Epithelial cell of prostate (primary cell): ENCODE measurements at regions not wholly inside any gene's neighbourhood (a gene's known extent, or its start where the extent isn't known, plus 50 kb on each side); places are given as distances from the start of the nearest gene placed in this dataset.

Source experiments
- DNase-seq: peaks from one replicate; pipeline ENCODE4 v3.0.0-alpha.2; 2011; ENCODE audit warnings: low read depth, low spot score
- H3K27ac ChIP-seq: fragments of 450-650 bp; 2 replicates; pipeline ENCODE4 v1.5.1; 2017; ENCODE audit warnings: mild to moderate bottlenecking

- no peak overlapping the region for H3K27ac ChIP-seq
- no peak for DNase-seq
Measured at GRCh38 chr3:161555320-161555719, 58.7 kb downstream of the OTOL1 start.

DNA sequence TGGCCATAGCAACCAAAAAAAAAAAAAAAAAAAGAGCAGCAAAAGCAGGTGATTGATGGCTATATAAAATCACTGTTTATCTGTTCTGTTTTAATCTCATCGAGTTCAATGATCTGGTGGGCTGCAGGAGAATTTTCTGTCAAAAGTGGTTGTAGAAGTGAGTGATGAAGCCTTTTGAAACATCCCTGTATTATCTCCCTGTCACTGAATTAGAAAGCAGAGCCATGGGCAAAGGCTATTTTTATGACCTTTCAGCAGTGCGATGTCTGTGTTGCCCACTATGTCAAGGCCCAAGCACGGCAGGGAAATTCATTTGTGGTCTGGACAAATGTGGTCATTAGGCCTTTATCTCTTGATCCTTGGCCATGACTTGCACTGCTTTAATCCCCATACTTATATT, 59.9 kb downstream of the OTOL1 start:
- no peak for DNase-seq
- H3K27ac ChIP-seq = no peak overlapping the region

DNA sequence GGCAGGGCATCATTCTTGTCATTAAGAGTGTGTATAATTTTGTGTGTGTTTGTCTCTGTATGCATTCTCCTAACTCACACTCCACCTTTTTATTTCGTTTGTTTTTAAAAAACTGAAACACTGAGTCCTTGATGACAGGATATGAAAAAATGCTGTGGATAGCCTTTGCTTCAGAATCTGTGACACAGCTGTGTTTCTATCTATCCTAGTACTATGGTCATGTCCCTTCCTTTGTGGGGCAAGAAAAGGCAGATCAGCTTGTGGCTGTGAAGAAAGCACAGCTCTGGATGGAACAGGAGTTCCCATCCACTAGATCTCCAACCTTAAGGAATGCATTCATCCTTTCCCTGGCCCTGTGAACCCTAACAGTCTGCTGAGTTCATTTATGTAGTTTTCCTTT, 60.3 kb downstream of the OTOL1 start:
- no peak overlapping the region for H3K27ac ChIP-seq
- no peak for DNase-seq

GRCh38 chr3:161557445-161558150, 61.0 kb downstream of the OTOL1 start:
- DNase-seq = no peak

GRCh38 chr3:161558236-161558635, 61.6 kb downstream of the OTOL1 start:
- DNase-seq = no peak
- H3K27ac ChIP-seq = no peak overlapping the region

More at GRCh38 chr3:161557445-161558150, 61.0 kb downstream of the OTOL1 start:
- no peak overlapping the region for H3K27ac ChIP-seq

DNA sequence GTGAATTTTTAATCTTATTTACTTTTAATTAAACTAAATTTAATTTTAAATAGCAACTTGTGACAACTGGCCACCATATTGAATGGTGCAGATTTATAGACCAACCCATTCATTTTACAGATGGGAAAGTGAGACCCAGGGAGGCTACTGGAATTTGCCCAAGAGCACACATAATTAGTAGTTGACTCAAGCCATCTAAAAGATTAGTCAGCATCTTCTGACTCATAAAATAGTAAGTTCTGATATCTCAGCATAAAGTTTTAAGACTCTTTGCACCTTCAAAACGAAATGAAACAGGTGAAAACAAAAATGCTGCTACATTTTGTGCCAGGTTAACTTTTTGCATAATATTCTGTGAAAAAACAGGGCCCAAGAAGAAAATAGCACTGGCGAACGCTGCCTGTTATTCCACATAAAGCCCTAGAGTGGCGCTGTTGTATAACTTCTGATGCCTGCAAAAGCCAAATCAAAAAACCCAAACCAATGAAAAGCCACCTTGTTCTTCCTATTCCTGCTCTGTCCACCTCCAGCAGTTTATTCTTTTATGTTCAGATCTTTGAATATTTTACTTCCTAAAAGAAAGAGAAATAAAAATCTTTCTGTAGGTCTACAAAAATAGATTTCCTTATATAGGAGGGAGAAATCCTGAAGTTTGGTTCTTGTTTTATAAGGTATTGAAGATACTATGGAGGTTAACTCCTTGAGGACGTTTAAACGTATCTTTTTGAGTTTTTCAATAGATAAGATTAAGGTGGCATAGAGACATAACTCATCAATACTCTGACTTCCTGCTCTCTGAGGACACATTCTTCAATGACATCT, 62.8 kb downstream of the OTOL1 start:
- DNase-seq = no peak
- H3K27ac ChIP-seq = no peak overlapping the region

DNA sequence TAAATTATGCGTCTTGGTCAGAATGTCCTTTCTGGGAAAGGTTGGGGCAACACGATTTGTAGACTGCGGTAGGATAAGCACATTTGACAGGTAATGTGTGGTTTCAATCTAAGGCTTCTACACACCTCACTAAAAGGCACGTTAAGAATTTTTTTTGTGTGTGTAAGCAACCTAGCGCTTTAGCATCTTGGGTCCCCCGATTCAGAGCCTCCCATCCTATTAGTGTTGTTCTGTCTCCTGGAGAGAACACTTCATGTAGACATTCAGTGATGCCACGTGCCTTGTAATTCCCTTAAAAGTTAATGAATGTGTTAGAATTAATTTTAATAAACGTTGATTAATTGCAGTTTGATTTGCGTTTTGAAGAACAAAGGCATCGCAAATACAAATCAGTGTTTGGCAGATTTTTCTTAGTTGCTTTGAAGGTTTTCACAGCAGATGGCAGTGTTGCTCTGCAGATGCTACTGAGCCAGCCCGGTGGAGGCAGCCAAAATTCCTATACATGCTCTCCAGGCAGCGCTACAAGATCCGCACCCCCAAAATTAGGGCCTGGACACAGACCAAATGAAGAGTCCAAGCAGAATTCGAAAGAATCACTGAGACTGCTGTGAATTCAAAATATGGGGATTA, 63.5 kb downstream of the OTOL1 start:
- H3K27ac ChIP-seq = no peak overlapping the region
- no peak for DNase-seq

DNA sequence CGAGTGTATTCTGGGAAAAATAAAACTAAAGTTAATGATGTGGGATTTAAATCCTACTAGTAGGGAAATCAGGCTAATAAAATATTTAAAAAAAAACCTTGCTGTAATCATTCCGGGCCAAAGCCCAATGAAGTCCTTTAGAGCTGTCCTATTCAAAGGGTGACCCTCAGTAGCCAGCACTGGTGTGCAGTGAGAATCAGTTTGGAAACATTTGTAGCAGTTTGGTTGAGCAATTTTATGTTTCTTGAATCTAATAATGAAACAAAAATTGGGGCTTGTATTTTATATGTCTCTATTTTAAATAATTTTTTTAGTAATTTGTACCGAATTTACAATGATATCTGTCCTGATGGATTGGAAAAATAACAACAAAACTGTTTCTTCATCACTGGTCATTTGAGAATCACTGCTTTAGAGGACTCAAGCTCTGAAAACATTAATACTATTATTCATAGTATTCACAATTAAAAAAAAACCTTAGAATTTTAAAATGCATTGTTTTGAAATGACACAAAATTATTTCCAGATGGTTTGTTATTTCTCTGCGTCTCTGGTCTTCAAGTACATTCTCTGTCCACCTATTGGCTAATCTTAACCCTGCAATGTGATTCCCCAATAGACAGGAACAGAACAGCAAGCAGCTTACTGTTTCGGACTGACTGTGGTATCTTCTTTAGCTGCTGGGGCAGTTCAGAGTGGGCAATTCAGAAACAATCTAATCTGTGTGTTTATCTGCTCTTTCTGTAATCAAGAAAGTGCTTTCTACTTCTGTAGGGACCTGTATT, 71.2 kb downstream of the OTOL1 start:
- H3K27ac ChIP-seq = no peak overlapping the region
- DNase-seq = no peak

- no peak for DNase-seq
- H3K27ac ChIP-seq = no peak overlapping the region
Measured at GRCh38 chr3:161568671-161569070, 72.1 kb downstream of the OTOL1 start.

DNA sequence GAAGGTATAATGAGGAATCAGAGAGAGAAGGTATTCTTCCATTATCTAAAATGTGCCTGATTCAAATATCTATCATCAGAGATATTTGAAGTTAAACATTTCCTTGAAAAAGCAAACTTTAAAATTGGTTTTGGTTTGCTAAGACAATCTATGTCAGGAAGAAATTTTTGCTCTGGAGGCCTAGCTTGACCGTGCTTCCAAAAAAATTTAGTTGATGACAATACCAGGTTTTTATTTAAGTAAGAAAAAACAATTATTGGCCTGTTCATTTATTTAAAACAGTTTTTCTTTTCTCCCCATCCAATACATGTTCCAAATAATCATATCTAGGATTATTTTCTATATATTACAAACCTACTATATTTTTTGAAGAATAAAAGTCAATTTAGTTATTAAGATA, 75.3 kb downstream of the OTOL1 start:
- DNase-seq = no peak
- H3K27ac ChIP-seq = no peak overlapping the region

DNA sequence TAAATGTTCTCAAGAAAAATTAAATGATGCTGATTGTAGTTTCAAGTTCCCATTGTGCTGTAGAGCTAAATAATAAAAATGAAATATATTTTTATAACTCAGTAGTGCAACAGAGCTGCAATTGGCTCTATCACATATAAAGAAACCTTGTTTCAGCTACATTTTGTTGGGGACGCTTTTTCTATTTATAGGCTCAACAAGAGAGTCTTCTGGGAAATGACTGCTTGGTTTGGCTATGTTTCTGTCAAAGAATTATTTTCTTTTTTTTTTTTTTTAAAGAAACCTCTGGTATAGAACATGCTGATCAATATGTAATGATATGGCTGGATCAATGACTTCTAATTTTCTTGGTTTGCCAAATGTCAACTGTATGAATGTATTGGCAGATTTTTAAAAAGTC, 76.5 kb downstream of the OTOL1 start:
- no peak for DNase-seq
- no peak overlapping the region for H3K27ac ChIP-seq

DNA sequence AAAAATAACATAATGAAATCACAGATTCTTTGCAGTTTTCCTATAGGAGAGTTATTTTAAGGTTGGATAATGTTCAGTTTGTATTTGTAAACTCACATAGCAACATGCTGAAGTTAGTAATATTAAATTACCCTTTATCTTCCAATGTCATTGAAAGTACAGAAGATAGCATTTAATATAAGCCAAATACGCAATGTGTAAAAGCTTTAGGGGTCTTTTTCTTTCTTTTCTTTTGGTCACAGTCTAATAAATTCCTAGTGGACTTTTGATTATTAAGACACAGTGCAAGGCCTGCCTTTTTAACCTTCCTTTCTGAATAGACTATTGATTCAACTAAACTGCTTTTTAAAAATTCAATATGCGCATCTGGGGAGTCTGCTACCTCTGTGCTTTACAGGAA, 79.3 kb downstream of the OTOL1 start:
- DNase-seq = no peak
- H3K27ac ChIP-seq = no peak overlapping the region

DNA sequence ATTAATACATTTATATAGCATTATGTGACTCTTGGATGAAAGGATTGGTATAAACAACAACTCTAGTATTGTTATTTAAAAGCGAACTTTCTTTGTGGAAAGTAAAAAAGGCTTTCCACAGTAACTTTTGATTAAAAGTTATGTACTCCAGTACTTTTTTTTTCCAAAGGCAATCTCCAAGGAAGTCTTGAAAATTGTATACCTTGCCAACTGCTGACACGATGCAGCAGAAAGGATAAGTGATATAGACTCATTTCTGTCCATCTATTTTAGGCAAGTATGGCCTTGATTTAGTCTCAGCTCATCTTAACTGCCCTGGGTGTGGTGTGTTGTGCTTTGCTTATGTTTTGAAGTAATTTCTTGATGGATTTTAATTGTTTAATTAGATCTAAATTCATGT, 79.7 kb downstream of the OTOL1 start:
- no peak for DNase-seq
- no peak overlapping the region for H3K27ac ChIP-seq

DNA sequence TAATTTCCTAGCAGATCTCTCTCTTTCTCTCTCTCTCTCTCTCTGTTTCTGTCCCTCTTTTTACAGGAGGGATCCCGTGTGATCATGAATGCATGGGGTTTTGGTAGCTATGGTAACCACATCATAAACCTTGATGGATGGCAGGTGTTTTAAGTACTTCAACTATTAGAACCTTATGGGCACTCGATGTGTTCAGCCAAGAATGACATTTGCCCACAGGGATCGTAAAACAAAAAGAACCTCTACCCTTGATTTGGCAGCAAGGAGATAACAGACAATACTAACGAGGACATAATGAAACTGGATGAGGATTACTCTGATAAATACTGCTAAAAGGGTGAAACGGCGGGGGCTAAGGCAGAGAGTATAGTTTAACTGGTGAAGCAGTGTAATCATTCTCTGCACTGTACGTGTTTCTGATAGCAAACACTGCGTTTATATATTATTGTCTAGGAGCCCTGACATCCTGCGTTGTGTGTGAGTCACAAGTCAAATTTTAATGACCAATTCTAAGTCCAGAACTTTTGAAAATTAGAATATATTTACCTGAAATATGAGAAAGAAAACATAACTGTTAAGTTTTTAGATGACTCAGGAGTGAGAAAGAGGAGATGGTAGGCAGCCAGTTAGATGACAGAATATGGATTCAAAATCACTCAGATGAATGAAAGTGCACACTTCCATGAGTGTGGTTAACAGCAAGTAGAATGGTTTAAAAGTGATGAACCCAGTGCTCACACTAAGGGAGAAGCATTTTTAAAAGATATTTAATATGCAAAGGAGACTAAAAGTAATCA, 80.3 kb downstream of the OTOL1 start:
- DNase-seq = no peak
- no peak overlapping the region for H3K27ac ChIP-seq

GRCh38 chr3:161577662-161578061, 81.1 kb downstream of the OTOL1 start:
- no peak overlapping the region for H3K27ac ChIP-seq
- no peak for DNase-seq

DNA sequence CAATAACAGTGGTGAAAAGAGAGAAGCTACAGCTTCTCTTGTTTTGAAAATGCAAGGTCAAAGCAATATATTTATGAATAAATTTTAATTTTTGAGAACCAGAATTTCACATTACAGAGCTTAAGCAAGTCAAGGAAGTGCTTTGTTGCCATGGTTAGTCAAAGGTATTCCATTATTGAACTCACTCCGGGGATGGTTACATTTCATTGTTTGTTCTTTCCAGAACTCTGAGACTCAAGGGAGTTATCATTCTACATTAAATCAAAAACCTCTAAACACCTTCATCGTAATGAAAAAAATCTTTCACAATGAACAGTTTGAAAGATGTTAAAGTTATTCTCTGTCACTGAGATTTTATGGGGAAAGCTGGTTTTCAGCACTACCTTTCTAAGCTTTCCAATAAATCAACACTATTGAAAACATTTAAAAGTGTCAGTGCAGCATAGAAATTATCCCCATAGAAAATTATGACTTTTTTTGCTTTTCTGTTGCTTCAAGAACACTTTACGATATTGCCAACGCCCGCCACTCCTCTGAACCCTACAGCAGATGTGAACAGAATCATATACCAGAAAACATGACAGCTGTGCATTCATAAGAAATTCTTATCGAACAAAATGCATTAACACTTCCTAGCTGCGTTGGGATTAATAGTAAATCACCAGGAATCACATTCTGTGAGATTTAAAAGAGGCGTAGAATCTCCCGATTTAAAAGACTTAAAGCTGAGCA, 83.0 kb downstream of the OTOL1 start:
- no peak for DNase-seq

GRCh38 chr3:161585922-161586321, 89.3 kb downstream of the OTOL1 start:
- no peak for DNase-seq
- no peak overlapping the region for H3K27ac ChIP-seq

More for the DNA sequence above, 83.0 kb downstream of the OTOL1 start:
- no peak overlapping the region for H3K27ac ChIP-seq

- no peak for DNase-seq
- no peak overlapping the region for H3K27ac ChIP-seq
Measured at GRCh38 chr3:161586556-161587235, 90.1 kb downstream of the OTOL1 start.

- no peak overlapping the region for H3K27ac ChIP-seq
- no peak for DNase-seq
Measured at GRCh38 chr3:161598639-161599038, 102.0 kb downstream of the OTOL1 start.
